ENCODE measurements at regions not wholly inside any gene's neighbourhood (a gene's known extent, or its start where the extent isn't known, plus 50 kb on each side); places are given as distances from the start of the nearest gene placed in this dataset.
"Not testable (repeated sequence)": the region's sequence is repeated elsewhere in the genome, so short reads cannot be mapped to it uniquely, and the experiment has no call there.

DNA sequence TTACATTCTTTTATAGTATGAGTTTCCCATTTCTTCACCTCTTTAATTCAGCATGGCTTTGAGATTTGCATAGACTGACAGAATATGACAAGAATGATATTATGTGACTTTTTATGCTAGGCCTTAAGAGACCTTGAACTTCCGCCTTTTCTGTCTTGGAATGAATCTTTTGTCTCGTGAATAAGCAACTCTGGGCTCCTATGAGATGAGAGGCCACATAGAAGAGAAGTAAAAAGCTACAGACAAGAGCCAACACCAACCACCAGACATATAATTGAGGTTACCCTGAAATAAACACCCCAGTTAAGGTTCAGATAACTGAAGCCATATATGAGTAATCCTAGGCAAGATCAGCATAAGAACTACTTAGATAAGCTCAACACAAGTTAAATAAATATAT, 600.8 kb downstream of the MEI4 start:
- H3K9me3 Mint-ChIP-seq = peaks cover 10% of the 10 kb centered on the region
- TF ChIP-seq, protein P1, sequence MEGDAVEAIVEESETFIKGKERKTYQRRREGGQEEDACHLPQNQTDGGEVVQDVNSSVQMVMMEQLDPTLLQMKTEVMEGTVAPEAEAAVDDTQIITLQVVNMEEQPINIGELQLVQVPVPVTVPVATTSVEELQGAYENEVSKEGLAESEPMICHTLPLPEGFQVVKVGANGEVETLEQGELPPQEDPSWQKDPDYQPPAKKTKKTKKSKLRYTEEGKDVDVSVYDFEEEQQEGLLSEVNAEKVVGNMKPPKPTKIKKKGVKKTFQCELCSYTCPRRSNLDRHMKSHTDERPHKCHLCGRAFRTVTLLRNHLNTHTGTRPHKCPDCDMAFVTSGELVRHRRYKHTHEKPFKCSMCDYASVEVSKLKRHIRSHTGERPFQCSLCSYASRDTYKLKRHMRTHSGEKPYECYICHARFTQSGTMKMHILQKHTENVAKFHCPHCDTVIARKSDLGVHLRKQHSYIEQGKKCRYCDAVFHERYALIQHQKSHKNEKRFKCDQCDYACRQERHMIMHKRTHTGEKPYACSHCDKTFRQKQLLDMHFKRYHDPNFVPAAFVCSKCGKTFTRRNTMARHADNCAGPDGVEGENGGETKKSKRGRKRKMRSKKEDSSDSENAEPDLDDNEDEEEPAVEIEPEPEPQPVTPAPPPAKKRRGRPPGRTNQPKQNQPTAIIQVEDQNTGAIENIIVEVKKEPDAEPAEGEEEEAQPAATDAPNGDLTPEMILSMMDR (IDR thresholded peaks at IDR 0.05) = no peak
- H3K36me3 Mint-ChIP-seq (ENCODE audit: low read depth) = no peaks in the 10 kb centered on the region
- Histone ChIP-seq H3K27ac (ENCODE audit: low read depth in 1 of 2, low read length in 2 of 2) (no peak overlapping the region), H3K27me3 (ENCODE audit: control insufficient read depth in 1 of 2, insufficient read depth in 2 of 2, low read length in 2 of 2) (no peaks in the 10 kb centered on the region), H3K9me3 (ENCODE audit: control insufficient read depth in 1 of 2, insufficient read depth in 1 of 2, low read length in 2 of 2) (peaks cover 0 to 3% of the 10 kb centered on the region in 2 experiments), H3K36me3 (ENCODE audit: insufficient read depth, low read length) (no peaks in the 10 kb centered on the region), H3K4me3 (ENCODE audit: low read length) (no peak overlapping the region), H3K4me1 (ENCODE audit: insufficient read depth, low read length) (no peaks in the 10 kb centered on the region)
- ChIA-PET CTCF (no interaction called here), POLR2A (no interaction called here)
- intact Hi-C loops (cut with DNase I, micrococcal nuclease) = no loop called here
- no peak for ATAC-seq (ENCODE audit: poor library complexity)
- H3K27me3 Mint-ChIP-seq = no peaks in the 10 kb centered on the region
- H3K4me1 Mint-ChIP-seq (ENCODE audit: low read depth) = no peaks in the 10 kb centered on the region
- no peak overlapping the region for H3K27ac Mint-ChIP-seq
- DNase-seq = no peak
- H3K4me3 Mint-ChIP-seq = no peak overlapping the region

- Mint-ChIP-seq H3K4me3 (no peak overlapping the region), H3K27me3 (no peaks in the 10 kb centered on the region), H3K4me1 (ENCODE audit: low read depth) (no peaks in the 10 kb centered on the region), H3K36me3 (ENCODE audit: low read depth) (no peaks in the 10 kb centered on the region), H3K9me3 (peaks cover 12% of the 10 kb centered on the region), H3K27ac (no peak overlapping the region)
- Histone ChIP-seq H3K9me3 (ENCODE audit: control insufficient read depth in 1 of 2, insufficient read depth in 1 of 2, low read length in 2 of 2) (peaks cover 0 to 6% of the 10 kb centered on the region in 2 experiments), H3K36me3 (ENCODE audit: insufficient read depth, low read length) (no peaks in the 10 kb centered on the region), H3K4me1 (ENCODE audit: insufficient read depth, low read length) (no peaks in the 10 kb centered on the region), H3K27me3 (ENCODE audit: control insufficient read depth in 1 of 2, insufficient read depth in 2 of 2, low read length in 2 of 2) (no peaks in the 10 kb centered on the region), H3K4me3 (ENCODE audit: low read length) (no peak overlapping the region), H3K27ac (ENCODE audit: low read depth in 1 of 2, low read length in 2 of 2) (no peak overlapping the region)
- intact Hi-C loops (cut with DNase I, micrococcal nuclease) = no loop called here
- CTCF ChIA-PET = no interaction called here
- no peak for ATAC-seq (ENCODE audit: poor library complexity)
- DNase-seq = no peak
- POLR2A ChIA-PET = no interaction called here
- TF ChIP-seq, protein P1 (IDR thresholded peaks at IDR 0.05) = no peak
Measured at GRCh38 chr6:78259935-78260334, 607.1 kb downstream of the MEI4 start.

DNA sequence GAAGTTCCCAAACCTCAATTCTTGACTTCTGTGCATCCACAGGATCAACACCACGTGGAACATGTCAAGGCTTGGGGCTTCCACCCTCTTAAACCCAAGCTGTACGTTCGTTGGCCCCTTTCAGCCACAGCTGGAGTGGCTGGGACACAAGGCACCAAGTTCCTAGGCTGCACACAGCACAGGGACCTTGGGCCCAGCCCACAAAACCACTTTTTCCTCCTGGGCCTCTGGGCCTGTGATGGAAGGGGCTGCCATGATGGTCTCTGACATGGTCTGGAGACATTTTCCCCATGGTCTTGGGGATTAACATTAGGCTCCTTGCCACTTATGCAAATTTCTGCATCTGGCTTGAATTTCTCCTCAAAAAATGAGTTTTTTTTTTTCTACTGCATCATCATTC, 606.9 kb upstream of the IRAK1BP1 start:
- H3K4me1 Mint-ChIP-seq (ENCODE audit: low read depth); H3K36me3 Mint-ChIP-seq (ENCODE audit: low read depth); DNase-seq; H3K27ac ChIP-seq (ENCODE audit: low read depth in 1 of 2, low read length in 2 of 2); POLR2A ChIA-PET; H3K9me3 ChIP-seq (ENCODE audit: control insufficient read depth in 1 of 2, insufficient read depth in 1 of 2, low read length in 2 of 2); CTCF ChIA-PET; H3K27me3 ChIP-seq (ENCODE audit: control insufficient read depth in 1 of 2, insufficient read depth in 2 of 2, low read length in 2 of 2); intact Hi-C loops (cut with DNase I, micrococcal nuclease); H3K4me3 Mint-ChIP-seq; H3K27me3 Mint-ChIP-seq; ATAC-seq (ENCODE audit: poor library complexity); H3K36me3 ChIP-seq (ENCODE audit: insufficient read depth, low read length); H3K27ac Mint-ChIP-seq; H3K4me1 ChIP-seq (ENCODE audit: insufficient read depth, low read length); H3K4me3 ChIP-seq (ENCODE audit: low read length): not testable (repeated sequence)
- peaks cover 10% of the 10 kb centered on the region for H3K9me3 Mint-ChIP-seq

DNA sequence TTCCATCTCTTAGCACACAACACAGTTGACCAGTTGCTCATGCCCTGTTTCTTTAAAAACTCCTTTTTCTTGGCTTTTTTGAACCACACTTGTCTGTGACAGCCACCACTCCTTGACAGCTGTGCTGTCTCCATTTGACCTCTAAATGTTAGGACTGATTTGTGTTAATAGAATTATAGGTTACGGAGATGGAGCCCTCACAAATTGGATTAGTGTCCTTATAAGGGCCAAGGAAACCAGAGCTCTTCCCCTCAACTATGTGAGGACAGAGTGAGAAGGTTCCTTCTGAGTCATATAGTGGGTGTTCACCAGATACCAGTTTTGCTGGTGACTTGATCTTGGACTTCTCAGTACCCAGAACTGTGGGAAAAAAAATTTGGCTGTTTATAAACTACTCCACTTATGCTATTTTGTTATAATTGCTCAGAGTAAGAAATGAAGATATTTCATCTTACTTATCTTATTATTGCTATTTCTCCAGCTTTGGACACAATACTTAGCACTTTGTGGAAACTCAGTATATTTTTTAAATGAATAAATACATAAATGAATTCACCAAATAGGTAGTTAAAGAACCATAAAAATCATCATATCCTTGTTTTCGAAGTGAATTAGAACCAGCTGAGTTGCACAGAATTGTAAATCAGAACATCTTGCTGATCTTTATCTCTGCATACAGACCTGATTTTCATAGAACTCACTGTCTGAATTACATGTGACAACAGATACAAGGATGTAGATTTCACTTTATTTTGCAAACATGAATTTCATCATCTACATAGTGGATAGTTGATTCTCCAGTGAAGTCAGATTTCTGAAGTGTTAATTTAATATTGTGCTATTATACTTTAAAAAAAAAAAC, 598.5 kb upstream of the IRAK1BP1 start:
- H3K27me3 Mint-ChIP-seq = no peaks in the 10 kb centered on the region
- no peak overlapping the region for H3K4me3 Mint-ChIP-seq
- Histone ChIP-seq H3K4me3 (ENCODE audit: low read length) (no peak overlapping the region), H3K27me3 (ENCODE audit: control insufficient read depth in 1 of 2, insufficient read depth in 2 of 2, low read length in 2 of 2) (no peaks in the 10 kb centered on the region), H3K27ac (ENCODE audit: low read depth in 1 of 2, low read length in 2 of 2) (no peak overlapping the region), H3K9me3 (ENCODE audit: control insufficient read depth in 1 of 2, insufficient read depth in 1 of 2, low read length in 2 of 2) (peaks cover 0 to 7% of the 10 kb centered on the region in 2 experiments), H3K4me1 (ENCODE audit: insufficient read depth, low read length) (no peaks in the 10 kb centered on the region), H3K36me3 (ENCODE audit: insufficient read depth, low read length) (no peaks in the 10 kb centered on the region)
- ChIA-PET POLR2A (no interaction called here), CTCF (no interaction called here)
- no peaks in the 10 kb centered on the region for H3K4me1 Mint-ChIP-seq (ENCODE audit: low read depth)
- intact Hi-C loops (cut with DNase I, micrococcal nuclease) = no loop called here
- no peaks in the 10 kb centered on the region for H3K36me3 Mint-ChIP-seq (ENCODE audit: low read depth)
- H3K27ac Mint-ChIP-seq = no peak overlapping the region
- DNase-seq (no peak), ATAC-seq (ENCODE audit: poor library complexity) (no peak)
- peaks cover 5% of the 10 kb centered on the region for H3K9me3 Mint-ChIP-seq
- TF ChIP-seq, protein P1 (IDR thresholded peaks at IDR 0.05) = no peak

Measured in CD4-positive, alpha-beta T cell (primary cell).